Urinary bladder (tissue), 3 donors: ENCODE measurements at regions not wholly inside any gene's neighbourhood (a gene's known extent, or its start where the extent isn't known, plus 50 kb on each side); places are given as distances from the start of the nearest gene placed in this dataset.

Experiments
- DNase-seq: peaks from one replicate; pipeline ENCODE4 v3.0.0-alpha.2; 2015; ENCODE audit errors: extremely low spot score
- H3K27ac ChIP-seq: one replicate; pipeline ENCODE4 v1.5.1; 2013; ENCODE audit warnings: low read depth, mild to moderate bottlenecking, moderate library complexity
- H3K36me3 ChIP-seq: one replicate; pipeline ENCODE4 v1.6.1; 2013; ENCODE audit warnings: mild to moderate bottlenecking, moderate library complexity; ENCODE audit not compliant: insufficient read depth
- H3K4me1 ChIP-seq: one replicate; pipeline ENCODE4 v1.6.1; 2013; ENCODE audit warnings: mild to moderate bottlenecking, moderate library complexity; ENCODE audit not compliant: insufficient read depth
- H3K4me3 ChIP-seq: one replicate; pipeline ENCODE4 v1.5.1; 2013; ENCODE audit warnings: low read depth, low read length
- WGBS: extraction: QIAGEN DNeasy Blood & Tissue Kit; methylation state at CpG from one replicate; pipeline ENCODE4 v1.1.7; 2013; 5-methylcytosine and 5-hydroxymethylcytosine counted together
- donor health status: healthy with polysubstance abuse.
- donor health status: healthy.

GRCh38 chr5:117065161-117065560 is 490.5 kb upstream of the SEMA6A start:
- DNase-seq = no peak
- Histone ChIP-seq H3K27ac (no peak overlapping the region), H3K36me3 (no peaks in the 10 kb centered on the region), H3K4me3 (no peak overlapping the region), H3K4me1 (no peaks in the 10 kb centered on the region)
- WGBS = 81% methylated on average over 1 of the region's 1 CpG

- H3K4me1 ChIP-seq = no peaks in the 10 kb centered on the region
- H3K36me3 ChIP-seq = no peaks in the 10 kb centered on the region
- 96% methylated on average over 1 of the region's 1 CpG for WGBS
- no peak overlapping the region for H3K4me3 ChIP-seq
- no peak overlapping the region for H3K27ac ChIP-seq
- no peak for DNase-seq
Observed at GRCh38 chr5:117060099-117060498, 485.5 kb upstream of the SEMA6A start.

- H3K27ac ChIP-seq = no peak overlapping the region
- H3K4me1 ChIP-seq = no peaks in the 10 kb centered on the region
Observed at GRCh38 chr5:117058740-117059139, 484.1 kb upstream of the SEMA6A start.

GRCh38 chr5:117055517-117055916 is 480.9 kb upstream of the SEMA6A start:
- no peak overlapping the region for H3K27ac ChIP-seq
- DNase-seq = no peak

More at GRCh38 chr5:117058740-117059139, 484.1 kb upstream of the SEMA6A start:
- Histone ChIP-seq H3K4me3 (no peak overlapping the region), H3K36me3 (no peaks in the 10 kb centered on the region)
- no peak for DNase-seq

GRCh38 chr5:117054911-117055310 is 480.3 kb upstream of the SEMA6A start:
- Histone ChIP-seq H3K36me3 (no peaks in the 10 kb centered on the region), H3K27ac (no peak overlapping the region), H3K4me1 (no peaks in the 10 kb centered on the region), H3K4me3 (no peak overlapping the region)
- WGBS = 25% methylated on average over 4 of the region's 4 CpGs
- no peak for DNase-seq

More at GRCh38 chr5:117055517-117055916, 480.9 kb upstream of the SEMA6A start:
- WGBS = 72% methylated on average over 2 of the region's 2 CpGs
- H3K4me3 ChIP-seq = no peak overlapping the region
- no peaks in the 10 kb centered on the region for H3K36me3 ChIP-seq
- H3K4me1 ChIP-seq = no peaks in the 10 kb centered on the region

- Histone ChIP-seq H3K4me3 (no peak overlapping the region), H3K4me1 (no peaks in the 10 kb centered on the region), H3K27ac (no peak overlapping the region), H3K36me3 (no peaks in the 10 kb centered on the region)
- WGBS = 67% methylated on average over 1 of the region's 1 CpG
- no peak for DNase-seq
Observed at GRCh38 chr5:117054141-117054540, 479.5 kb upstream of the SEMA6A start.

- DNase-seq = no peak
- Histone ChIP-seq H3K4me3 (no peak overlapping the region), H3K4me1 (no peaks in the 10 kb centered on the region), H3K36me3 (no peaks in the 10 kb centered on the region), H3K27ac (no peak overlapping the region)
- 75% methylated on average over 6 of the region's 6 CpGs for WGBS
Observed at GRCh38 chr5:117041926-117042595, 467.4 kb upstream of the SEMA6A start.

GRCh38 chr5:117039035-117039434 is 464.4 kb upstream of the SEMA6A start:
- no peak overlapping the region for H3K4me3 ChIP-seq
- no peaks in the 10 kb centered on the region for H3K36me3 ChIP-seq
- no peak overlapping the region for H3K27ac ChIP-seq
- no peak for DNase-seq
- H3K4me1 ChIP-seq = no peaks in the 10 kb centered on the region

- Histone ChIP-seq H3K4me3 (no peak overlapping the region), H3K36me3 (no peaks in the 10 kb centered on the region), H3K4me1 (no peaks in the 10 kb centered on the region), H3K27ac (no peak overlapping the region)
- DNase-seq = no peak
- 98% methylated on average over 2 of the region's 2 CpGs for WGBS
Observed at GRCh38 chr5:117027384-117027783, 452.8 kb upstream of the SEMA6A start.

GRCh38 chr5:117020999-117021398 is 446.4 kb upstream of the SEMA6A start:
- DNase-seq = no peak
- H3K36me3 ChIP-seq = no peaks in the 10 kb centered on the region
- no peak overlapping the region for H3K27ac ChIP-seq
- H3K4me3 ChIP-seq = no peak overlapping the region
- H3K4me1 ChIP-seq = no peaks in the 10 kb centered on the region
- WGBS = 57% methylated on average over 2 of the region's 2 CpGs

- Histone ChIP-seq H3K4me3 (no peak overlapping the region), H3K36me3 (no peaks in the 10 kb centered on the region), H3K4me1 (no peaks in the 10 kb centered on the region), H3K27ac (no peak overlapping the region)
- 81% methylated on average over 5 of the region's 5 CpGs for WGBS
- no peak for DNase-seq
Observed at GRCh38 chr5:117013280-117013877, 438.8 kb upstream of the SEMA6A start.

- no peak overlapping the region for H3K4me3 ChIP-seq
- H3K36me3 ChIP-seq = no peaks in the 10 kb centered on the region
- no peak overlapping the region for H3K27ac ChIP-seq
- DNase-seq = no peak
- no peaks in the 10 kb centered on the region for H3K4me1 ChIP-seq
- WGBS = 91% methylated on average over 2 of the region's 2 CpGs
Observed at GRCh38 chr5:117010574-117010973, 436.0 kb upstream of the SEMA6A start.

GRCh38 chr5:116998024-116998423 is 423.4 kb upstream of the SEMA6A start:
- Histone ChIP-seq H3K4me1 (no peaks in the 10 kb centered on the region), H3K36me3 (no peaks in the 10 kb centered on the region), H3K4me3 (no peak overlapping the region), H3K27ac (no peak overlapping the region)
- WGBS = 91% methylated on average over 13 of the region's 13 CpGs
- DNase-seq = no peak

- 89% methylated on average over 2 of the region's 2 CpGs for WGBS
- DNase-seq = no peak
- H3K4me3 ChIP-seq = no peak overlapping the region
- H3K36me3 ChIP-seq = no peaks in the 10 kb centered on the region
- no peak overlapping the region for H3K27ac ChIP-seq
- H3K4me1 ChIP-seq = no peaks in the 10 kb centered on the region
Observed at GRCh38 chr5:116992681-116993080, 418.1 kb upstream of the SEMA6A start.
